MCF 10A (cell line): ENCODE measurements at regions not wholly inside any gene's neighbourhood (a gene's known extent, or its start where the extent isn't known, plus 50 kb on each side); places are given as distances from the start of the nearest gene placed in this dataset.
"Not testable (repeated sequence)": the region's sequence is repeated elsewhere in the genome, so short reads cannot be mapped to it uniquely, and the experiment has no call there.

Source experiments
- BruUV-seq: library from RNA; stranded (reverse); fragments of 400-500 nt; replicated peaks from 2 replicates; lab custom pipeline; 2021; lab: Mats Ljungman, UMichigan
- CTCF ChIA-PET: fragments of 300-600 bp; sonication (Branson Sonifier 250); formaldehyde crosslinking; extraction: SDS; loops from one replicate; lab custom pipeline; 2021; ENCODE audit warnings: antibody characterized with exemption, inconsistent platforms; lab: Yijun Ruan, JAX
- POLR2A ChIA-PET: fragments of 300-600, 350-650 bp; sonication (Branson Sonifier 250); formaldehyde crosslinking; extraction: SDS; loops from one replicate; lab custom pipeline; 2020; ENCODE audit warnings: antibody characterized with exemption, inconsistent platforms; lab: Yijun Ruan, JAX
- DNase-seq: peaks from one replicate; pipeline ENCODE4 v3.0.0-alpha.2; 2018; ENCODE audit not compliant: unreplicated experiment
- H3K27ac Mint-ChIP-seq: one replicate; pipeline ENCODE4 v1.8.0; 2022; ENCODE audit warnings: mild to moderate bottlenecking, low read depth, mixed read lengths; ENCODE audit not compliant: unreplicated experiment
- H3K27me3 Mint-ChIP-seq: one replicate; pipeline ENCODE4 v1.8.0; 2022; ENCODE audit warnings: mixed read lengths; ENCODE audit not compliant: insufficient read depth, unreplicated experiment
- H3K36me3 Mint-ChIP-seq: one replicate; pipeline ENCODE4 v1.8.0; 2022; ENCODE audit warnings: mild to moderate bottlenecking, moderate library complexity, mixed read lengths; ENCODE audit not compliant: insufficient read depth, unreplicated experiment
- H3K4me1 Mint-ChIP-seq: one replicate; pipeline ENCODE4 v1.8.0; 2022; ENCODE audit warnings: mixed read lengths; ENCODE audit not compliant: insufficient read depth, unreplicated experiment
- H3K4me3 Mint-ChIP-seq: one replicate; pipeline ENCODE4 v1.8.0; 2022; ENCODE audit warnings: mild to moderate bottlenecking, moderate library complexity, mixed read lengths; ENCODE audit not compliant: unreplicated experiment
- H3K9me3 Mint-ChIP-seq: one replicate; pipeline ENCODE4 v1.8.0; 2022; ENCODE audit warnings: mixed read lengths; ENCODE audit not compliant: unreplicated experiment
- intact Hi-C: fragments of 100-400 bp; cut with micrococcal nuclease; formaldehyde crosslinking; loops from 2 replicates; pipeline ENCODE4 v1.14.1; 2022
- TF ChIP-seq, protein P1 (sequence below): fragments of 200-600 bp; IDR thresholded peaks from one replicate; pipeline ENCODE4 v1.8.0; 2022; ENCODE audit warnings: antibody characterized with exemption, mild to moderate bottlenecking; ENCODE audit not compliant: unreplicated experiment

DNA sequence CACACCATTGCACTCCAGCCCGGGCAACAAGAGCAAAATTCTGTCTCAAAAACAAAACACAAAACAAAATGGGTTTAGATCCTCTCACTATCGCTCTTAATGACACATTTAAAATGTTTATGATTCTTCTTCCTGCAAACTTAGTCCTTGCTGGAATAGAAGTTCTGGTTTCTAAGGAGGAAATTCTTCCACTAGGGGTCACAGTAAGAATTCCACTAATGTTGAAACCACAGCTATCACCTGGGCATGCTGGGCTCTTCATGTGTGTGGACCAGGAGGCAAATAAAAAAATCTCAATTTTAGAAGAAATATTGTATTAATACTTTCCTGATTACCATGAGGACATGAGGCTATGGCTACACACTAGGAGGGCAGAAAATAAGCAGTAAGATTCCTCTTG, 915.8 kb downstream of the TYW1 start:
- TF ChIP-seq, protein P1, sequence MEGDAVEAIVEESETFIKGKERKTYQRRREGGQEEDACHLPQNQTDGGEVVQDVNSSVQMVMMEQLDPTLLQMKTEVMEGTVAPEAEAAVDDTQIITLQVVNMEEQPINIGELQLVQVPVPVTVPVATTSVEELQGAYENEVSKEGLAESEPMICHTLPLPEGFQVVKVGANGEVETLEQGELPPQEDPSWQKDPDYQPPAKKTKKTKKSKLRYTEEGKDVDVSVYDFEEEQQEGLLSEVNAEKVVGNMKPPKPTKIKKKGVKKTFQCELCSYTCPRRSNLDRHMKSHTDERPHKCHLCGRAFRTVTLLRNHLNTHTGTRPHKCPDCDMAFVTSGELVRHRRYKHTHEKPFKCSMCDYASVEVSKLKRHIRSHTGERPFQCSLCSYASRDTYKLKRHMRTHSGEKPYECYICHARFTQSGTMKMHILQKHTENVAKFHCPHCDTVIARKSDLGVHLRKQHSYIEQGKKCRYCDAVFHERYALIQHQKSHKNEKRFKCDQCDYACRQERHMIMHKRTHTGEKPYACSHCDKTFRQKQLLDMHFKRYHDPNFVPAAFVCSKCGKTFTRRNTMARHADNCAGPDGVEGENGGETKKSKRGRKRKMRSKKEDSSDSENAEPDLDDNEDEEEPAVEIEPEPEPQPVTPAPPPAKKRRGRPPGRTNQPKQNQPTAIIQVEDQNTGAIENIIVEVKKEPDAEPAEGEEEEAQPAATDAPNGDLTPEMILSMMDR, result no peak
- intact Hi-C loops, result no loop called here
- CTCF ChIA-PET, result no interaction called here

GRCh38 chr7:67913604-67914003, 917.0 kb downstream of the TYW1 start:
- TF ChIP-seq, protein P1, result no peak
- intact Hi-C loops, result no loop called here
- H3K27ac Mint-ChIP-seq, result no peak overlapping the region
- no peaks in the 10 kb centered on the region for H3K4me1 Mint-ChIP-seq
- no peak for DNase-seq
- no peaks in the 10 kb centered on the region for H3K27me3 Mint-ChIP-seq
- no peaks in the 10 kb centered on the region for H3K36me3 Mint-ChIP-seq
- ChIA-PET POLR2A (no interaction called here), CTCF (interaction anchor here (0.8 kb wide), 1 partner anchor 47 kb away, joined by 3 read pairs; no protein-coding TSS in a partner anchor)
- peaks cover 22% of the 10 kb centered on the region for H3K9me3 Mint-ChIP-seq
- BruUV-seq, result no TSS peak
- H3K4me3 Mint-ChIP-seq, result no peak overlapping the region

More for the DNA sequence above, 915.8 kb downstream of the TYW1 start:
- no TSS peak for BruUV-seq
- Mint-ChIP-seq H3K36me3 (no peaks in the 10 kb centered on the region), H3K4me3 (no peak overlapping the region), H3K9me3 (peaks cover 19% of the 10 kb centered on the region), H3K4me1 (no peaks in the 10 kb centered on the region), H3K27ac (no peak overlapping the region), H3K27me3 (no peaks in the 10 kb centered on the region)
- no peak for DNase-seq
- POLR2A ChIA-PET, result interaction anchor here (0.5 kb wide), 1 partner anchor 63 kb away, joined by 3 read pairs; no protein-coding TSS in a partner anchor

DNA sequence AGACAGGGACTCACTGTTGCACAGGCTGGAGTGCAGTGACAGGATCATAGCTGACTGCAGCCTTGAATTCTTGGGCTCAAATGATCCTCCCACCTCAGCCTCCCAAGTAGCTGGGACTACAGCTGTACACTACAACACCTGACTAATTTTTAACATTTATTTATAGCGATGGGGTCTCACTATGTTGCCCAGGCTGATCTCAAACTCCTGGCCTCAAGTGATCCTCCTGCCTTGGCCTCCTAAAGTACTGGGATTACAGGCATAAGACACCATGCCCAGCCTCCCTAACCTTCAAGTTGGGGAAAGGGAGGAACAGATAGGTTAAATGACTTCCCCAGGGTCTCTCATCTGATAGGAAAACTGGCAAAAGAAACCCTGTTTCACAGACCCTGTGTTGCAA, 919.5 kb downstream of the TYW1 start:
- H3K36me3 Mint-ChIP-seq, intact Hi-C loops, CTCF ChIA-PET, H3K4me1 Mint-ChIP-seq, H3K27ac Mint-ChIP-seq, BruUV-seq, H3K27me3 Mint-ChIP-seq, DNase-seq, H3K4me3 Mint-ChIP-seq, POLR2A ChIA-PET: not testable (repeated sequence)
- H3K9me3 Mint-ChIP-seq, result peaks cover 28% of the 10 kb centered on the region

DNA sequence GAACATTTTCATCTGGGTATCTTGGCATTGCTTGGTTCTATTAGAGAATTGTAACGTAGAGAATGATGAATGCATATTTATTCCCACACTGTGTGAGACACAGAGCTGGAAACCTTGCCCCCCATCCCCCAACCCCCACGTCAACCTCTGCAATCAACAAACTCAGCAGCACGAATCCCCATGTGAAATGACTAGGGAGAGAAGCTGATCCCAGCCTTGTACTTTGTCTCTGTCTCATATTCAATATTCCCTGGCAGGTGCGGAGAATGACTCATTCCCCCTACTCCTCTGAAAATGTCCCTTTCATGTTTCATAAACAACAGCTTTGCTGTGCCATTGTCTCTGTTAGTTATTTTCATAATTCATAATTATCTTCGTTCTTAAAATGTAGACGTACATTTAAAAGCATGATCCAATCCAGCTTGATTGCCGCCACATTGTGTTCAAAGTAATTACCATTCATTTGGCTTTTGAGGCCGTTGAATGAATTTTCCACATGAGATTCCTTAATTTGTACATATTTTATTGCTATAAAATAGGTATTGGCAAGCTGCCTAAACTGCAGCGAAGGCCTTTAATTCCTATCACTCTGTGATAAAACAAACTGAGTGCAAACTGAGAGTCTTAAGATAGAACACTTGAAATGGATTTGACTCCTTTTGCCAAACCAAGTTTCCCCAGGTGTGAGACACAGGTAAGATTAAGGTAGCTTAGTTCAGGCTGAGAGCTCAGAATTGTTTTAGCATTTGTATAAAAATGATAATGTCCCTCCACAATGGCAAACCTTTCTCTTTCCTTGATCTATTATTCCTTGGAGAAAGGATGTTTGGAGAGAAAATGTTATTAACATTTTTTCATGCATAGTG, 920.2 kb downstream of the TYW1 start:
- ChIA-PET CTCF (no interaction called here), POLR2A (no interaction called here)
- intact Hi-C loops, result no loop called here
- Mint-ChIP-seq H3K27me3 (no peaks in the 10 kb centered on the region), H3K9me3 (peaks cover 28% of the 10 kb centered on the region), H3K4me3 (no peak overlapping the region), H3K36me3 (no peaks in the 10 kb centered on the region), H3K27ac (no peak overlapping the region), H3K4me1 (no peaks in the 10 kb centered on the region)
- TF ChIP-seq, protein P1, result no peak
- no peak for DNase-seq
- no TSS peak for BruUV-seq
